ENCODE measurements at regions not wholly inside any gene's neighbourhood (a gene's known extent, or its start where the extent isn't known, plus 50 kb on each side); places are given as distances from the start of the nearest gene placed in this dataset.

- no peak overlapping the region for H3K4me3 ChIP-seq (ENCODE audit: low read depth, low read length)
- DNase-seq (ENCODE audit: low read depth), result no peak
- no peak for TF ChIP-seq CTCF (conservative IDR thresholded peaks at IDR 0.05; ENCODE audit: low read depth, low read length)
These were observed 152.2 kb upstream of the RGS6 start for GRCh38 chr14:71780075-71780474.

- TF ChIP-seq CTCF (conservative IDR thresholded peaks at IDR 0.05; ENCODE audit: low read depth, low read length), result no peak
- no peak overlapping the region for H3K4me3 ChIP-seq (ENCODE audit: low read depth, low read length)
- DNase-seq (ENCODE audit: low read depth), result no peak
These were observed 151.4 kb upstream of the RGS6 start for GRCh38 chr14:71780822-71781221.

GRCh38 chr14:71783088-71783487 is 149.1 kb upstream of the RGS6 start:
- DNase-seq (ENCODE audit: low read depth), result no peak
- TF ChIP-seq CTCF (conservative IDR thresholded peaks at IDR 0.05; ENCODE audit: low read depth, low read length), result no peak
- no peak overlapping the region for H3K4me3 ChIP-seq (ENCODE audit: low read depth, low read length)

GRCh38 chr14:71783786-71784185 is 148.4 kb upstream of the RGS6 start:
- no peak for TF ChIP-seq CTCF (conservative IDR thresholded peaks at IDR 0.05; ENCODE audit: low read depth, low read length)
- no peak for DNase-seq (ENCODE audit: low read depth)
- H3K4me3 ChIP-seq (ENCODE audit: low read depth, low read length), result no peak overlapping the region

GRCh38 chr14:71789005-71789404 is 143.2 kb upstream of the RGS6 start:
- TF ChIP-seq CTCF (conservative IDR thresholded peaks at IDR 0.05; ENCODE audit: low read depth, low read length), result no peak
- DNase-seq (ENCODE audit: low read depth), result no peak

GRCh38 chr14:71799841-71800240 is 132.4 kb upstream of the RGS6 start:
- no peak overlapping the region for H3K4me3 ChIP-seq (ENCODE audit: low read depth, low read length)
- DNase-seq (ENCODE audit: low read depth), result no peak
- no peak for TF ChIP-seq CTCF (conservative IDR thresholded peaks at IDR 0.05; ENCODE audit: low read depth, low read length)

More at GRCh38 chr14:71789005-71789404, 143.2 kb upstream of the RGS6 start:
- no peak overlapping the region for H3K4me3 ChIP-seq (ENCODE audit: low read depth, low read length)

- TF ChIP-seq CTCF (conservative IDR thresholded peaks at IDR 0.05; ENCODE audit: low read depth, low read length), result no peak
- DNase-seq (ENCODE audit: low read depth), result no peak
- H3K4me3 ChIP-seq (ENCODE audit: low read depth, low read length), result no peak overlapping the region
These were observed 131.4 kb upstream of the RGS6 start for GRCh38 chr14:71800878-71801277.

Data from choroid plexus epithelial cell (primary cell).